Neuron (in vitro differentiated cells): ENCODE measurements at regions not wholly inside any gene's neighbourhood (a gene's known extent, or its start where the extent isn't known, plus 50 kb on each side); places are given as distances from the start of the nearest gene placed in this dataset.
"Not testable (repeated sequence)": the region's sequence is repeated elsewhere in the genome, so short reads cannot be mapped to it uniquely, and the experiment has no call there.

Experiments used
- H2AFZ ChIP-seq: one replicate; pipeline ENCODE4 v1.6.1; 2013; ENCODE audit warnings: low read depth, mild to moderate bottlenecking, inconsistent platforms, low read length, moderate library complexity
- H3K27me3 ChIP-seq: one replicate; pipeline ENCODE4 v1.6.1; 2013; ENCODE audit warnings: low read length; ENCODE audit not compliant: insufficient read depth
- H3K36me3 ChIP-seq: one replicate; pipeline ENCODE4 v1.6.1; 2013; ENCODE audit warnings: low read length; ENCODE audit not compliant: insufficient read depth
- H3K4me1 ChIP-seq: one replicate; pipeline ENCODE4 v1.6.1; 2013; ENCODE audit warnings: low read length; ENCODE audit not compliant: insufficient read depth
- H3K4me3 ChIP-seq: 2 replicates; pipeline ENCODE4 v1.5.1; 2013; ENCODE audit warnings: mild to moderate bottlenecking, low read length, moderate library complexity
- H3K9me3 ChIP-seq: one replicate; pipeline ENCODE4 v1.6.1; 2013; ENCODE audit warnings: low read length

- H3K9me3 ChIP-seq, result no peaks in the 10 kb centered on the region
- no peak overlapping the region for H3K4me3 ChIP-seq
- H3K4me1 ChIP-seq, result no peaks in the 10 kb centered on the region
- H2AFZ ChIP-seq, result no peak overlapping the region
- H3K36me3 ChIP-seq, result no peaks in the 10 kb centered on the region
- no peaks in the 10 kb centered on the region for H3K27me3 ChIP-seq
Observed at GRCh38 chr5:100026606-100027005, 508.6 kb upstream of the FAM174A start.

- H3K27me3 ChIP-seq, result no peaks in the 10 kb centered on the region
Observed at GRCh38 chr5:100023536-100023935, 511.6 kb upstream of the FAM174A start.

GRCh38 chr5:100017520-100018262 is 517.5 kb upstream of the FAM174A start:
- no peaks in the 10 kb centered on the region for H3K27me3 ChIP-seq
- H2AFZ ChIP-seq, result peak overlapping the region; percentile 64

More at GRCh38 chr5:100023536-100023935, 511.6 kb upstream of the FAM174A start:
- Histone ChIP-seq H2AFZ (no peak overlapping the region), H3K9me3 (no peaks in the 10 kb centered on the region), H3K4me1 (peaks cover 8% of the 10 kb centered on the region), H3K4me3 (no peak overlapping the region), H3K36me3 (no peaks in the 10 kb centered on the region)

GRCh38 chr5:100013305-100013704 is 521.9 kb upstream of the FAM174A start:
- H3K9me3 ChIP-seq, H3K27me3 ChIP-seq, H3K36me3 ChIP-seq, H3K4me3 ChIP-seq, H2AFZ ChIP-seq: not testable (repeated sequence)
- H3K4me1 ChIP-seq, result peaks cover 22% of the 10 kb centered on the region

More at GRCh38 chr5:100017520-100018262, 517.5 kb upstream of the FAM174A start:
- H3K4me1 ChIP-seq, result peaks cover 32% of the 10 kb centered on the region
- no peaks in the 10 kb centered on the region for H3K36me3 ChIP-seq
- H3K4me3 ChIP-seq, result peak overlapping the region; percentile 28
- no peaks in the 10 kb centered on the region for H3K9me3 ChIP-seq

DNA sequence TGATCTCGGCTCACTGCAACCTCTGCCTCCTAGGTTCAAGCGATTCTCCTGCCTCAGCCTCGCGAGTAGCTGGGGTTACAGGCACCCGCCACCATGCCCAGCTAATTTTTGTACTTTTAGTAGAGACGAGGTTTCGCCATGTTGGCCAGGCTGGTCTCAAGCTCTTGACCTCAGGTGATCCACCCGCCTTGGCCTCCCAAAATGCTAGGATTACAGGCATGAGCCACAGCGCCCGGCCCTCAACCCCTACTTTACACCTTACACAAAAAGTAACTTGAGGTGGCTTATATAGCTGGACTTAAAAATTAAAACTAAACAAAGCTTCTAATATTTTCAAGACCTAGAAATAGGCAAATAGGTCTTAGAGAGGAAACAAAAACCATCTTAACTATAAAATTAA is 524.0 kb upstream of the FAM174A start:
- not testable (repeated sequence) for H2AFZ ChIP-seq, H3K27me3 ChIP-seq, H3K9me3 ChIP-seq, H3K36me3 ChIP-seq, H3K4me3 ChIP-seq, H3K4me1 ChIP-seq

- H3K36me3 ChIP-seq, result no peaks in the 10 kb centered on the region
- H3K4me1 ChIP-seq, result no peaks in the 10 kb centered on the region
- H3K9me3 ChIP-seq, result peaks cover 4% of the 10 kb centered on the region
- H3K27me3 ChIP-seq, result no peaks in the 10 kb centered on the region
- no peak overlapping the region for H3K4me3 ChIP-seq
- no peak overlapping the region for H2AFZ ChIP-seq
Observed at GRCh38 chr5:100004969-100005368, 530.2 kb upstream of the FAM174A start.

DNA sequence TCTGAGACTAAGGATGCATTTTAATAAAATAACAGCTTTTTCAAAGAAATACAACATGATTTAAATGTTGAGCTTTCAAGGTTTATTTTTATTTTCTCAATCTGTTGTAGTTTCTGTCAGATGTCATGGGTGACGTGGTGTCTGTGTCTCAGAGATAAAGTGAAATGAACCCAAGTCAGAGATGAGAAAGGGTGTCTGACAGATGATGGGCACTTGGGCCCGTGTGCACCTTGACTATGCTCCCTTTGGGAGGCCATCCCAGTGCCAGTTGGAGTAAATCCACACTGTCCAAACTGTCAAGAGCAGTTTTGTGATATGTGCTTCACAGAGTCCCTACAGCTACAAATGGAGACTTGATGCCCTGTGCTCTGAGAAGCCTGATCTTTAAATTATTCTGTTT is 536.9 kb upstream of the FAM174A start:
- Histone ChIP-seq H3K36me3 (no peaks in the 10 kb centered on the region), H3K27me3 (no peaks in the 10 kb centered on the region), H3K4me3 (no peak overlapping the region), H2AFZ (no peak overlapping the region), H3K4me1 (no peaks in the 10 kb centered on the region), H3K9me3 (no peaks in the 10 kb centered on the region)

GRCh38 chr5:99995407-99995806 is 539.8 kb upstream of the FAM174A start:
- H3K36me3 ChIP-seq, result no peaks in the 10 kb centered on the region
- H3K27me3 ChIP-seq, result no peaks in the 10 kb centered on the region
- no peaks in the 10 kb centered on the region for H3K9me3 ChIP-seq
- no peak overlapping the region for H3K4me3 ChIP-seq
- H2AFZ ChIP-seq, result no peak overlapping the region
- no peaks in the 10 kb centered on the region for H3K4me1 ChIP-seq

DNA sequence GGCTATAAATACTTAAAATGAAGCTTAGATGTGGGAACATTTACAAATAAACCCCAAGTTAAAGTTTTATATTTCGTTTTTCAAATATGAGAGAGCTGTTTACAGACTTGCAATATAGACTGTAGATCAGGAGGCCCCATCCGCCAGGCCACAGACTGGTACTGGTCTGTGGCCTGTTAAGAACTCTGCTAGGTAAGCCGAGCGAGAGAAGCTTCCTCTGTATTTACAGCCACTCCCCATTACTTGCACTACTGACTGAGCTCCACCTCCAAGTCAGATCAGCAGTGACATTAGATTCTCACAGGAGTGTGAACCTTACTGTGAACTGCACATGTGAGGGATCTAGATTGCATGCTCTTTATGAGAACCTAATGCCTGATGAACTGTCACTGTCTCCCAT is 561.4 kb upstream of the FAM174A start:
- H3K36me3 ChIP-seq, result no peaks in the 10 kb centered on the region
- H3K4me1 ChIP-seq, result no peaks in the 10 kb centered on the region
- H3K27me3 ChIP-seq, result no peaks in the 10 kb centered on the region
- H3K4me3 ChIP-seq, result no peak overlapping the region
- no peaks in the 10 kb centered on the region for H3K9me3 ChIP-seq
- no peak overlapping the region for H2AFZ ChIP-seq

GRCh38 chr5:99955962-99956361 is 579.2 kb upstream of the FAM174A start:
- Histone ChIP-seq H2AFZ (no peak overlapping the region), H3K36me3 (no peaks in the 10 kb centered on the region), H3K9me3 (no peaks in the 10 kb centered on the region), H3K4me3 (no peak overlapping the region), H3K4me1 (no peaks in the 10 kb centered on the region), H3K27me3 (no peaks in the 10 kb centered on the region)

GRCh38 chr5:99955006-99955405 is 580.2 kb upstream of the FAM174A start:
- no peak overlapping the region for H2AFZ ChIP-seq
- H3K27me3 ChIP-seq, result no peaks in the 10 kb centered on the region
- no peaks in the 10 kb centered on the region for H3K4me1 ChIP-seq
- no peak overlapping the region for H3K4me3 ChIP-seq
- no peaks in the 10 kb centered on the region for H3K9me3 ChIP-seq
- H3K36me3 ChIP-seq, result no peaks in the 10 kb centered on the region

- Histone ChIP-seq H2AFZ (no peak overlapping the region), H3K4me1 (no peaks in the 10 kb centered on the region), H3K4me3 (no peak overlapping the region), H3K36me3 (no peaks in the 10 kb centered on the region), H3K27me3 (no peaks in the 10 kb centered on the region), H3K9me3 (no peaks in the 10 kb centered on the region)
Observed at GRCh38 chr5:99949969-99950524, 585.1 kb upstream of the FAM174A start.

DNA sequence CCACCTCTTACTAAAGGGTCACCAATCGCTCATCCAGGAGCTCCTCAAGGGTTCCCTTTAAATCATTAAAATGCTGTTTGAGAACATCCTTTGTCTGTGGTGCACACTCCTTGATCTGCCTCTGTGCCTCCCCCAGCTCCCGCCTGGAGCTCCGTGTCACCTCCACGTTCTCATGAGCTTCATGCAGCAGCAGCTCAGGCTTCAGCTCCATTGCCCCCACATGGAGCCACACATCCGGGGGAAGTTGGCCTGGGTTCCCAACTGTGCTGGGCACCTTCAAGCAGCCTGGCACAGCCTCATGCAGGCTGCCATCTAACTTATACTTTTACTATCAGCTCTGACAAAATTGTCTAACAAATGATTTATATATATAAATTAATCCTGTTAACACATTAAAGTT is 585.8 kb upstream of the FAM174A start:
- no peak overlapping the region for H2AFZ ChIP-seq
- no peaks in the 10 kb centered on the region for H3K36me3 ChIP-seq
- H3K9me3 ChIP-seq, result no peaks in the 10 kb centered on the region
- no peaks in the 10 kb centered on the region for H3K27me3 ChIP-seq
- H3K4me3 ChIP-seq, result no peak overlapping the region
- no peaks in the 10 kb centered on the region for H3K4me1 ChIP-seq

GRCh38 chr5:99948850-99949249 is 586.3 kb upstream of the FAM174A start:
- Histone ChIP-seq H2AFZ (no peak overlapping the region), H3K4me1 (no peaks in the 10 kb centered on the region), H3K9me3 (no peaks in the 10 kb centered on the region), H3K27me3 (no peaks in the 10 kb centered on the region), H3K36me3 (no peaks in the 10 kb centered on the region), H3K4me3 (no peak overlapping the region)
